ENCODE measurements at regions not wholly inside any gene's neighbourhood (a gene's known extent, or its start where the extent isn't known, plus 50 kb on each side); places are given as distances from the start of the nearest gene placed in this dataset.
"Not testable (repeated sequence)": the region's sequence is repeated elsewhere in the genome, so short reads cannot be mapped to it uniquely, and the experiment has no call there.

DNA sequence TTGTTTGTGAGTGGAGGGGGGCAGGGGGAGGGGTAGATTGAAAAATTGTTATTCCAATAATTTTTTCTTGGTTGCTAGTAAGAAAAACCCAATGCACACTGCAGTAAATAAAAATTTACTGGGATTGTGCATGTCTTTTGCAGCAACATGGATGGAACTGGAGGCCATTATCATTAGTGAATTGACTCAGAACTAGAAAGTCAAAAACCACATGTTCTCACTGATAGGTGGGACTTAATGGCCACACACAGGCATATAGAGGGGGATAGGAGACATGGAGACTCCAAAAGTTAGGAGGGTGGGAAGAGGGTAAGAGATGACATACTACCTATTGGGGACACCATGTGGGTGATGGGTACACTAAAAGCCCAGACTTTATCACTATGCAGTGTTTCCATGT, 67.2 kb downstream of the BUB3 start:
- no peak for DNase-seq (ENCODE audit: low read depth in 2 of 2)

GRCh38 chr10:123222832-123223231, 68.6 kb downstream of the BUB3 start:
- DNase-seq (ENCODE audit: low read depth in 2 of 2): no peak

GRCh38 chr10:123227706-123228105, 73.5 kb downstream of the BUB3 start:
- DNase-seq (ENCODE audit: low read depth in 2 of 2): no peak

DNA sequence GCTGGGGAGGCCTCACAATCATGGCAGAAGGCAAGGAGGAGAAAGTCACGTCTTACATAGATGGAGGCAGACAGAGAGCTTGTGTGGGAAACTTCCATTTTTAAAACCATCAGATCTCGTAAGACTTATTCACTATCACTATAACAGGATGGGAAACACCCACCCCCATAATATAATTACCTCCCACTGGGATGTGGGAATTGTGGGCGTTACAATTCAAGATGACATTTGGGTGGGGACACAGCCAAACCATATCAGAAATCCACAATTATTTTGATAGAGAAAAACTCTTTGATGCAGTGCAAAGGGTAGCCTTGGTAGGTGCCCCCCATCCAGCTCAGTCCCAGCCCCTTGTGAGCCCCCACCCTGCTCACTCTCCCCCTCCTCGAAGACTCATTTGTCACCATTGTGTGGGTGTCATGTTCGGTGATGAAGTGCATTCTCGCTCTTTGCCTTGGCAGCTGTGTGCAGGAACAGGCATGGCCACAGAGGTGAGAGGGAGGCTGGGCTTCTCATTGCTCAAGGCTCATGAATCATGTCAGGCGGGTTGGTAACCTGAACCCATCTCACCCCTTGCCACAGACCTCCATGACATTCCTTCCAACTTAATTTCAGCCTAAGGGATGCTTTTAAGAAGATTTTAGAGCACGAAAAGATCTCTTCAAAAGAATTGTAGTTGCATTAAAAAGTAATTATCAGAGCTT, 75.9 kb downstream of the BUB3 start:
- no peak for DNase-seq (ENCODE audit: low read depth in 2 of 2)

DNA sequence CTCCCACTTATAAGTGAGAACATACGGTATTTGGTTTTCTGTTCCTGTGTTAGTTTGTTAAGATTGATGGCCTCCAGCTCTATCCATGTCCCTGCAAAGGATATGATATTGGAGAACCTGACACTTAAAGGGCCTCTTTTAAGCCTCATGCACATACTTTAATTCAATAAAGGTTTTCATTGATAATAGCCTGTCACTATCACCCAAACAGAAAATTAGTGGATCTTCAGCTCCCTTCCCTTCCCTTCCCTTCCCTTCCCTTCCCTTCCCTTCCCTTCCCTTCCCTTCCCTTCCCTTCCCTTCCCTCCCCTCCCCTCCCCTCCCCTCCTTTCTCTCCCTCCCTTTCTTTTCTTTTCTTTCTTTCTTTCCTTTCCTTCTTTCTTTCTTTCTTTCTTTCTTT, 78.7 kb downstream of the BUB3 start:
- DNase-seq (ENCODE audit: low read depth in 2 of 2): not testable (repeated sequence)

DNA sequence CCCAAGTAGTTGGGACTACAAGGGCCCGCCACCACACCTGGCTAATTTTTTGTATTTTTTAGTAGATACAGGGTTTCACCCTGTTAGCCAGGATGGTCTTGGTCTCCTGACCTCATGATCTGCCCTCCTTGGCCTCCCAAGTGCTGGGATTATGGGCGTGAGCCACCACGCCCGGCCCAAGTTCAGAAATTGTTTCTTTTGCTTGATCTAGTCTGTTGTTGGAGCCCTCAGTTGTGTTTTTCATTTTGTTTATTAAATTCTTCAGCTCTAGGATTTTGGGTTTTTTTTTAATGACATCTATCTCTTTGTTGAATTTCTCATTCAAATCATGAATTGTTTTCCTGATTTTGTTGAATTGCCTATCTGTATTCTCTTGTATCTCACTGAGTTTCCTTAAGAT, 80.8 kb downstream of the BUB3 start:
- DNase-seq (ENCODE audit: low read depth in 2 of 2): not testable (repeated sequence)

DNA sequence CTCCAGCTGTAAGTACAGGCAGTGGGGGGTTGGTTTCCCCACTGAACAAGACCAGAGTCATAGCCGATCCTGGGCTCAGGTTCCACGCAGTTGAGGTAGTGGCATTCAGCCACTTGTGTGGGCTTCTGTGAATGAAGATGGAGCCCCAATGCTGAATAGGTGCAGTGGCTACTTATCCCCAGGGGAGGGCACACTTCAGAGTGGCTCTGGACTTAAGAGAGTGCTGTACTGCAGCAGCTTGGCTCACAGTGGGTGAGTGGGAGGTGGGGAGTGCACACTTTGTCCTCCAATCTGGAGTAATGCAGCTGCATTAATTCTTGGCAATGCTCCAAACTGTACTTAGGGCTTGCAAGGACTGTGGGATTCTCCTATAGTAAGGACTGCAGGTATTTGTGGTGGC, 81.9 kb downstream of the BUB3 start:
- no peak for DNase-seq (ENCODE audit: low read depth in 2 of 2)

GRCh38 chr10:123240250-123240649, 86.0 kb downstream of the BUB3 start:
- DNase-seq (ENCODE audit: low read depth in 2 of 2): no peak

- DNase-seq (ENCODE audit: low read depth in 2 of 2): no peak
These were observed 86.6 kb downstream of the BUB3 start for GRCh38 chr10:123240776-123241175.

DNA sequence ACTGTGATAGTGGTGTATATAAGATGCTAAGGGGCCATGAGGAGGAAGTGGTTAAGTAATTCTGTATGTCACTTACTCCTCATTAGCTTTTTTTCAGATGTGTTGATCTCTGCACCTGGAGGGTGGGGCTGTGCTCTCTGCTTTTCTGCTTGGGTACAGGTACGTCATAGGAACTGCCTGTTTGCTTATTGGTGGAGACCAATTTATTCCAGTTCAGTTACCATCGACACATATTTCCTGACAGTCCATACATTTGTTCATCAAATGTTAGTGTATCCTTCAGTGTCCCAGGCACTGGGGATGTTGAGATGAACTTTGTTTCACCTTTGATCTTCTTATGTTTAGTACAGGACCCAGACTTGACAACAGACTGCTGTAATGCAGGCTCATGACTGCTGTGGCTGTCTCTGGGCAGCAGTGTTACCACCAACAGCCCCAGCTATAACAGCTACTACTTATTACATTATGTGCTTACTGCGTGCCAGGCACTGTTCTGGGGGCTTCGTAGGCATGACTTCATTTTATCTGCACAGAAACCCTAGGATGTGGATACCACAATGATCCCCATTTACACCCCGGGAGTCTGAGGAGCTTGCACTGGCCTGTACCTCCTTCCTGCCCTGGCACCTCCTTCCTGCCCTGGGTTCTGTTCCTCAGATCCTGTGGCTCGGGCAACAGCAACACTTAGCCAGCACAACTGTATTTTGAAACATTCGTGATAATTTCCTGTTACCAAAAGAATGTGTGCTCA, 87.4 kb downstream of the BUB3 start:
- peak in 1 of 2 donors; percentile 5 for DNase-seq (ENCODE audit: low read depth in 2 of 2)

GRCh38 chr10:123244747-123245146, 90.5 kb downstream of the BUB3 start:
- no peak for DNase-seq (ENCODE audit: low read depth in 2 of 2)

GRCh38 chr10:123245264-123245663, 91.1 kb downstream of the BUB3 start:
- no peak for DNase-seq (ENCODE audit: low read depth in 2 of 2)

- DNase-seq (ENCODE audit: low read depth in 2 of 2): no peak
These were observed 95.7 kb downstream of the BUB3 start for GRCh38 chr10:123249894-123250293.

DNA sequence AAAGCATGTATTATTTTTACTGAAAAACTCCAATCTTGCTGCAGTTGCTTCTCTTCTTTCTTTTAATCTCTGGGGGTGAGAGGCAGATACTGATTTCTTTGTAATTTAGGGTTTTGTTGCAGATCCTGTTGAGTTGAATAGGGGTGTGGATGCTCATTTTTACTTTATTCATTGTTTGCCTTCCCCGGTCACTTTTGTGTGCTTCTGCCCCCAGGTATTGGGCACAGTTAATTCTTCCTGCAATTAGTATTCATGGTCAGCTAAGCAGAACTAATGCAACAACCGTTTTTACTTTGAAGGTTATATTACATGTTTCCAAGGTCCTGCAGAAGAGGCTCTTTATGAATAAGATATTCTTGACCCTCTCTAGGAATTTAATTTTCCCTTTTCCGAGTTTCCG, 96.4 kb downstream of the BUB3 start:
- no peak for DNase-seq (ENCODE audit: low read depth in 2 of 2)

GRCh38 chr10:123252779-123253178, 98.6 kb downstream of the BUB3 start:
- no peak for DNase-seq (ENCODE audit: low read depth in 2 of 2)

DNA sequence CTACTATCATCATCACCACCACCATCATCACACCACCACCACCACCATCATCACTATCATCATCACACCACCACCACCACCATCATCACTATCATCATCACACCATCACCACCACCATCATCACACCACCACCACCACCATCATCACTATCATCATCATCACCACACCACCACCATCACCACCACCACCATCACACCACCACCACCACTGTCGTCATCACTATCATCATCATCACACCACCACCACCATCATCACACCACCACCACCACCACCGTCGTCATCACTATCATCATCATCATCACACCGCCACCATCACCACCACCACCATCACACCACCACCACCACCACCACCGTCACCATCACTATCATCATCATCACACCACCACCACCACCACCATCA, 100.1 kb downstream of the BUB3 start:
- not testable (repeated sequence) for DNase-seq (ENCODE audit: low read depth in 2 of 2)

GRCh38 chr10:123257904-123258456, 103.8 kb downstream of the BUB3 start:
- no peak for DNase-seq (ENCODE audit: low read depth in 2 of 2)

- DNase-seq (ENCODE audit: low read depth in 2 of 2): no peak
These were observed 104.9 kb downstream of the BUB3 start for GRCh38 chr10:123259081-123259480.

- DNase-seq (ENCODE audit: low read depth in 2 of 2): no peak
These were observed 105.6 kb downstream of the BUB3 start for GRCh38 chr10:123259791-123260190.

DNA sequence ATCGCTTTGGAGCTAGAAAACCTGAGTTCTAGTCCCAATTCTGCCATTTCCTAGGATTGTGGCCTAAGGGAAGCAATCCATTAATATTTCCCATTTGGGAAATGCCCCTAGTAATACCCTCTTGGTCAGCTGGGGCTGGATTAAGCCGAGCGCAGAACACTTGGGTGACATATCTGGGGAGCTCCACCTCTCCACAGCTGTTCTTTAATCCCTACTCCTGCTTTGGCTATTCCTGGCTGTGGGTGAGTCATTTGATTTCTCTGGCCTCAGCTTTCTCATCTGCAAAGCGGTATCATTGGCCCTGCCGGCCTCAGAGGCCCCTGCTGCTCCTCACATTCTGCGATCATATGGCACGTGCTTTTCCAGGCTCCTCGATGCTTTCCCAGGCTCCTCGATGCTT, 108.3 kb downstream of the BUB3 start:
- DNase-seq (ENCODE audit: low read depth in 2 of 2): no peak

DNA sequence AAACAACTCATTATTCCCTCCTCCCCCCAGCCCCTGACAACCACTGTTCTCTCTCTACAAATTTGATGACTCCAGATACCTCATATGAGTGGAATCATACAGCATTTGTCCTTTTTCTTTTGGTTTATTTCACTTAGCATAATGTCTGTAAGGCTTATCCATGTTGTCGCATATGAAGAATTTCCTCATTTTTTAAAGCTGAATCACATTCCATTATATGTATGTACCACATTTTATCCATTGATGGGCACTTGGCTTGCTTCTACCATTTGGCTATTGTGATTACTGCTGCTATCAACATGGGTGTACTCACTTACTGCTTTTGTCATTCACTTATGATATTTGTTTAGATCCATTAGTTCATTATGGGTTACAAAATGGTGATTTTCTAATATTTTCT, 112.8 kb downstream of the BUB3 start:
- DNase-seq (ENCODE audit: low read depth in 2 of 2): no peak

- no peak for DNase-seq (ENCODE audit: low read depth in 2 of 2)
These were observed 114.9 kb downstream of the BUB3 start for GRCh38 chr10:123269017-123269552.

DNA sequence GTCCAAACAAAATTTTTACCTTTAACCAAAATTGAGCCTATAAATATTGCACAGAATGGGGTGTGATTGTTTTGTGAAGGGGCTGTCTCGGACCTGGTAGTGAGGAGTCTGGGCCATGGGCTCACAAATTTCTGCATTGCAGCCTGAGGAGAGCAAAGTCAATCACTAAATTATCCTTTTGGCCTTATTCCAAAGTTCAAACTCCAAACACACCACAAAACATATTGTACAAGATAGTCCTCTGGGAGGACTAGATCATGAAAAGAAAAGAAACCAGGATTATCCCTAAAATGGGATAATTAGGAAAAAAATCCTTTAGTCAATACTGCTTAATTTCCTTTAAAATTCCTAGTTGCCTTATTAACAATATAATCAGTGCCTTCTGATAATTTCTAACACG, 115.5 kb downstream of the BUB3 start:
- no peak for DNase-seq (ENCODE audit: low read depth in 2 of 2)
